GM18858 (cell line): ENCODE measurements at regions not wholly inside any gene's neighbourhood (a gene's known extent, or its start where the extent isn't known, plus 50 kb on each side); places are given as distances from the start of the nearest gene placed in this dataset.
A peak's percentile ranks its signal among the peaks of the same experiment; 100 is the strongest.

Experiments
- ATAC-seq: cut with Tn5 transposase; IDR thresholded peaks from one replicate; pipeline ENCODE4 v1.9.1; 2021; ENCODE audit not compliant: unreplicated experiment

DNA sequence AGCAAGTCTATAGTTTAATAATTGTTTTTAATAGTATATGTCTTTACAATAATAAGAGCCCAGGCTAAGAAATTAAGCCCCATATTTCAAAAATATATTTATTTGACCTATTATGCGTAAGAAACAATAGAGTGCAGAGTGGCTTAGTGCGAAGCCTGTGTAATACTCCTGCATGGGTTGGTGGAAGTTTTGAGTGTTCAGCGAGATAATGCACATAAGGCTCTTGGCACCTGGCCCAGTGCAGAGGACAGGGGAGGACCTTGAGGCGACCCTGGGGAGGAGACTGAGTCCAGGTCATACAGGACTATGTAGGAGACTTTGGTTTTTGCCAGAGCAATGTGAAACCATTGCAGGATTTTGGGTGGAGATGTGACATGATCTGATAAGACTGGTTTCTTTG is 132.4 kb upstream of the ST6GAL2 start:
- no peak for ATAC-seq

DNA sequence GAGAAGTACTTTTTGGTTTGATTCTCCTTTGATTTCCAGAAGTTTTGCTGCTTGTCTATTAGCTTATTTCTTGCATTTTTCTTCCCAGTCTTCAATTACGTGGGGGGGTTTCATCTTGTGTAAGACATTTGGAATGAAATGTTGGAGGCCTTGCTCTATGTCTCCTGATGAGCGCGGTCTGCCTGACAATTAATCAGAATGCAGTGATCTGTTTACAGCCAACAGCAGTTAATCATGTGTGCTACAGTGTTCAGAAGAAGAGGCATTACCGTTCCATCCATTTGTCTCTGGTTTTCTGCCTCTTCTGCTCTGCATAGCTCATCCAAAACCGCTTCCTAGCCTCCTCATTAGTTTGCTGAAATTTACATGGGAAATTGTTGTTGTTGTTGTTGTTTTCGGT is 134.4 kb upstream of the ST6GAL2 start:
- no peak for ATAC-seq

DNA sequence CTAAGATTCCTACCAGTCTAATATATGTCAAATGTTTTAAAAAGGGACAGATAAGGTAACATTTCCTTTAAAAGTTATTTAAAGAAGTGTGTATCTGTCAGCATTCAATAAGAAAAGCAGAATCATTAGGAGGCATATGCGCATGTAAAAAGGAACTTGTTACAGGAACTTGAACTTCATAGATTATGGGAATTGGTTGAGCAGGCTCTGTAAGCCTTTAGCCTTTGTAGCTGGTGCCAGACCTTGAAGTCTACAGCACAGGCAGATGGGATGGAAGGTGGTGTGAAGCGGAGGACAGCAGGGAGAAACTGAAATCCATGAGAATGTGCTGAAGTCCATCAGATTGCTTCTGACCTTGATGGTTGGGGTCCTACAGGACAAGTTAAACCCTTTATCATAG is 138.3 kb upstream of the ST6GAL2 start:
- no peak for ATAC-seq

DNA sequence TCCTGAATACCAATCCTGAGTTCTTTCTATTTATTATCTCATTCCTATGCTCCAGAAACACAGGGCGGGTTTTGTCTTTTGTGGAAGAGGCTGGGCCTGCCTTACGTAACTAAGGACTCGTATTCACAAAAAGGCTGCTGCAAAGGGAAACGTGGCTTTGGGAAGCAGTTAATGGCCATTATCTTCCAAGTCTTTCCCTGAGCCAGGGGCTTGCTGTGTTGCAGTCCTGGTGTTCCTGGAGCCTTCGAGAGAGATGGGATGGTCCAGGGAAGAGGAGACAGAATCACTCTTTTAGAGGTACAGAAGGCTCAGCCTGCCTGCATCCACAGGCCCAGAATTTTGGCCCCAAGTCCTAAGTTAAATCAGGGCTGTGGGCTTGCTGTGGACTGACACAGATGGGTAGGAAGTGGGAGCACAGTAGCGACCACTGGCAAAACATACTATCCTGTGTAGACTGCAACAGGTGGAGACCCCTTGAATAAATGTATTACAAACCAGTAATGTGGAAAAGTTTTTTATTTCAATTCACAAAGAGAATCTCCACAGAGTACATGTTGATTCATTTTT is 139.4 kb upstream of the ST6GAL2 start:
- no peak for ATAC-seq

DNA sequence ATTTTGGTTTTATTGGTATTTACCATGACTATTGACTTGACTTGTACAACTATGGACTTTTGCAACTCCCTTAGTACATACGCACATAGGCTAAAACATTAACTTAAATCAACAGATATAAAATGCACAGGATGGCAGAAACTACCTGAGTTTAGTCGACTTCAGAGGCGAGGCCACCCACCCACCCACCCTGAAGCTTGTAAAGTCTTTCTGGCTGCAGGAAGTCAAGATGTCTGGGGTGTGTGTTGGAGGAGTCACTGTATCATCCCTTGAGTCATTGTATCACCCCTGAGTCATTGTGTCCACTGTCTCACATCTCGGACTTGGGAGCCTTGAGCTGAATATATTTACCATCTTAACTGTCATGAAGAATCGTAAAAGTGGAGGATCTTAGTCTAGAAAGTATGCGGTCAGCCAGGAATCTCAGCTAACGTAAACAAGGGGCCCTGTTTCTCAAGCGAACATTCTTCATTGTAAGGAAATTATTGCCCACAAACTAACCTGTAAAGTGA is 140.0 kb upstream of the ST6GAL2 start:
- no peak for ATAC-seq

DNA sequence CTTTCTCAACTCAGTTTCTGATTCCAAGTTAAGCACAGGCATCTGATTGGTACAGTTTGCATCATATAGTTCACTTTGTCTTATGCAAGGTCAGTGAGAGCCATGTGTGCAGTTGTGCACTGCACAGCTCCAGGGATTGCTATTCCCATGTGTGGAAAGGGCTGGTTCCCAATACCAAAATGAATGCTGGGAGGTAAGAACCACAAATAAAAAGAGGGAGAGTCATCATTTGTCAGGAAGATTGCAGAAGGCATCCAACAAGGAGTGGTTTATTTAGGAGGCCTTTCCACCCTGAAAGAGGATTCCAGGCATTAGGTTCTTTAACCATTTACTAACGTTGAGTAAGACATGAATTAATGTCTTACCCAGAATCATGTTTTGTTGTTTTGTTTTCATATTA is 141.2 kb upstream of the ST6GAL2 start:
- no peak for ATAC-seq

DNA sequence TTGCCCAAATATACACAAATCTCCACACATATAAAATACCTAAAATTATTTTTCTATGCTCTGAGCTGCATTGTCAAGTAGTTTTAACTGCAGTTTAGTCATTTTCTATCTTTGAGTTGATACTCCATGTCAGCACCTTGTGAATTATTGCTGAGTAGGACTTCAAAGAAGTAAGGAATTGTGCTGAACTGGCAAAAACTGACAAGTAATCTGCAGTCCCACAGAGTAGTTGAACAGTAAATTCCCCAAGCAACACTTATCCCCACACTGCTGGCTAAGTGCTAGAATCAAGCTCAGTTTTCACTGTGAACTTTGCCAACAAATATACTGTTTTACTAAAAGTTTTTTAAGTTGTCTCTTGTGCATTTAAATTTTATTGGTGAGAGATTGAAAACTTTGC is 141.8 kb upstream of the ST6GAL2 start:
- no peak for ATAC-seq

DNA sequence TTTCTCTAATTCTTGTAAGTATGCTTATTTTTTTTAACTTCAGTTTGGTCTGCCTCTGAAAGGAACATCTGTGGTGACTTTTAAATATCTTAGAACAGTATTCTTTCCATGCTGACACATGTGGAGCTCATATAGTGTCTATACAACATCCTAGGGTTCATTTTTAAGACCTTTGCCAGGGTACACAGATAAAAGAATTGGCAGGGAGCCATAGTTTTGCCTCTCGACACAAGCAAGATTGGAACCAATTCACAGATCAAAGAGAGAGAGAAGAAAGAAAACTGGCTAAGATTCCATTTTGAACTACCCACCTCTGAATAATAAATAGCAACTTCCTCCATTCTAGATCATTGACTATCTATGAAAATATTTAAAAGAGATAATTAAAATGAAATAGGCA is 142.7 kb upstream of the ST6GAL2 start:
- no peak for ATAC-seq

DNA sequence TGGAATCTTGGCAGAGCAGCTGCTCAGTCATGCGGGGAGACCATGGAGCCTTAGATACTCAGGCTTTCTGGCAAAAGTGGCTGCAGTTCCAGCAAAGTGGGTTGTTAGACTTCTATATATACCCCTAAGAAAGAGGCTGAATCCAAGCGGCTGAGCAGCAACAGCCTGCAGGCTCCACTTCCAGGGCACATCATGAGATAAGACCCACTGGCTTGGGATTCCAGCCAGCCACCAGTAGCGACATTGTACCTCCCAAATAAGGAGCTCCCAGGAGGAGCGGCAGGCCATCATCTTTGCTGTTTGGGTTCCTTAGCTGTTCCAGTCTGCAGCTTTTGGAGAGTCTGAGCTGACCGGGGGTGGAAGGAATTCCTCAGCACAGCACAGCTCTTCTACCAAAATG is 150.3 kb upstream of the ST6GAL2 start:
- no peak for ATAC-seq

DNA sequence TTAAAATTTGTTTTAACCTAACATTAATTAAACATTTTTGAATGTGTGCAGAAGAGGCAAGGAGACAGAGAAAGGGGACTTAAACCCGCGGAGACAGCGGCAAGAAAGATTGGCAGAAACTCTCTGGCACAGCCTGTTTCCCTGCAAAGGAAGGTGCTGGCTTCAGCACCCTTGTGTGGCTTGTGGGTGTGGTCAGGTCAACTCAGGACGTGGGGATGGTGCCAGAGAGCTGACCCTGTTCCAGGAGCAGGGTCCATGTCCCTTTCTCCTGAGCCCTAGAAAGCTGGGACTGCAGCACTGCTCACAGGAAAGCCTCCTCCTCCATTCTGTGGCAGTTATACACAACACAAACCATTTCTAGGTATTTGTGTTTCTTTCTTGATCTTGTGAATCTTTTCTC is 176.2 kb upstream of the ST6GAL2 start:
- no peak for ATAC-seq

DNA sequence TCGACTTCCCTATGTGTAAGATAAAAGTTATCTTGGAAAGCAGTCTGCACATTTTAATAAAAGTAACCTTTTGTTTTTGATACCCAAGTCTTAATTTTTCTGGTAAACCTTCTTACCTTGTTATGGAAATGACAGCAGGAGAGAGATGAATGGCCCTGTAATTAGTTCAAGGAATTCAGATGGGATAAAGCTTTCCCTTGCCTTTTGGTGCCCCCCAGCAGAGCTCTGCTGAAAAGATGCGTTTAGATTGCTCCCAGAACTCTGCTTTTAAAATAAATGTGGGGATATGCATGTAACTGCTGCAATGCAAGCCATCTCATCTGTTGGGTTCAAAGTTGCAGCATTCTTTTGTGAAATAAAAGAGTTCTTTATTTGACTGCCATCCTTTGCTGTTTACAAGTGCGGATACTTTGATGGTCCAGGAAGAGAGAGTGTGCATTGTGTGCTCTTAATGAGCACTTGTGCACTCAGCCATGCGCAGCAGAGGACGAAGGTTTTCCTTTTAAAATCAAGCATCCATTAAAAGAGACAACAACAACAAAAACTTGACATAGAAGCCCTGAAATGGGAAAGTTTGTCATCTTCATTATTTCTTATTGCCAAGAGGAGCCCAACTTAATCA is 176.7 kb upstream of the ST6GAL2 start:
- no peak for ATAC-seq

DNA sequence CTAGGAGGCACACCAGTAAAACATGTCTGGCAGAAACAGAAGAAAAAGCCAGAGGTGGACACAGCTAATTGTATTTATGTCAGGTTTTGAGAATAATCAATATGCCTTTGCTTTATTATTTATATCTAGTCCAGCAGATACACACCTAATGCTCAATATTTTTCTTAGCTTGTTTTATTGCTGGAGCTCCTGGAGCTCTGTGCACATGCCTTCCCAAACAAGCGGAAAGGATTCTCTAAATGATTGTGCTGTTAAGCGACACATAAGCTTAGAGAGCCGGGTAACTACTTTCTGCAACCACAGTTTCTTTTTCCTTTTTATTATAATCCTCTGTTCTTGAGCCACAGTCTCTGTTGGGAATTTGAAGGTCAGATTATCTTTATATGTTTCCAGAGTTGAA is 177.3 kb upstream of the ST6GAL2 start:
- ATAC-seq, result no peak

DNA sequence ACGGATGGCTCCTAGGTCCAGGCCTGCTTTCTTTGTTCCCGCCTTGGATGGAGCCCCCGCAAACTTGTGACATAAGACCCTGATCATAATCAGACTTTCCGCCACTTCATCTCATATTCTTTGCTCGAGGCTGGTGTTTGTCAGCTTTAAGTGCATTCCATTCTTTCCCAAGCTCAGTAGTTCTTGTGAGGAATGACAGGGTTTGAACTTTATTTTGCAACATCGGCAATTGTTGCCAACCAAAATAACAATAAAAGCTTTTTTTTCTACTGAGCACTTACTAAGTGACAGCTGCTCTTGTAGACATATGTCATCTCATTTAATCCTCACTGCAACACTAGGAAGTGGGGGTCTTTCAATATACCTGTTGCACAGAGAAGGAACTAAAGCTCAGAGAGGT is 178.8 kb upstream of the ST6GAL2 start:
- no peak for ATAC-seq

DNA sequence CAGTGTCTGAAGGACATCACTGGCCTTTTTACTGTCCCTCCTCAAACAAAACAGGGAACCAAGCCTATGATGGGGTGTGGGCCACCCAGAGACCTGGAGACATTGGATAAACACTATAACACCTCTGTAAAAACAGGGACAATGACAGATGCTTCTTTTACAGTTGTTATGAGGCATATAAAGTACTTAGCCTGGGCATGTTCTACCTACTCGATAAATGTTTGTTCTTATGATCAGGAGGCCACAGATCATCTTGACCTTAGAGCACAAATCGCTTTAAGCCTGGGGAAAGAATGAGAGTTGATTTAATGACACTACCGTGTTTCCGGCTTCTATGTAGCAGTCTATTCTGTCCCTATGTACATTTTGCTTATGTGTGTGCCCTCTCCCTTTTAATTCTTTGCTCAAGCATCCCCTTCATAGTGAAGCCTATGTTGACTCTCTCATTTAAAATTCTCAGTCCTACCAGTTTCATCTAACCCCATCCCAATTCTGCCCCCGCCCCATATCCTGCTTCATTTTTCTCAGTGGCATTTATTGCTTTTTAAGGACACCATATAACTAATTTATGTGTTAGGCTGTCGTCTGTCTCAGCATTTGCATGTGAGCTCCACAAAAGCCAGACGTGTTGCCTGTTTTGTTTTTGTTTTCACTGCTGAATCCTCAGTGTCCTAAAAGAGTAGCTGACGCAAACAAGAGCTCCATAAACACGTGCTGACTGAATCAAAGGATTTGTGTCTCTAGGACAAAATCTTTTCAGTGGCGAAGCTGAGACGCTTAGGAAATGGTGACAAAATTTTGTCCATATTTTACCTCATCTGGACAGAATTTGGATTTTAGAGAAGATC is 182.3 kb upstream of the ST6GAL2 start:
- no peak for ATAC-seq

DNA sequence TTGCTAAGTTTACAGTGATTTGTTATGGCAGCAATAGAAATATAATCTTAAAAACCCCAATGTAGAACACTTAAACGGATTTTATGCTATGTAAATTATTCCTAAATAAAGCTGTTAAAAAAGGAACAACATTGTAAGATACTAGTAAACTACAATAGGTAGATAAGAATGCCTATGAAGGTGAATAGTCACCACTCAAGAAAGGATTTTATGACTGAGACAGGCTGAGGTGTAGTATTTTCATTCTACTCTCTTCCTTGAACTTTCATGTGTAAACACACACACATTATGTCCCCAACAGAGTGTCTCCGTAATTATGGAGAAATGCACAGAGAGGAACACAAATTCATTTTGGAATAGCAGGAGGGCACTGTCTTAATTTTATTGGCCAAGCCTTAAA is 183.9 kb upstream of the ST6GAL2 start:
- ATAC-seq, result no peak

DNA sequence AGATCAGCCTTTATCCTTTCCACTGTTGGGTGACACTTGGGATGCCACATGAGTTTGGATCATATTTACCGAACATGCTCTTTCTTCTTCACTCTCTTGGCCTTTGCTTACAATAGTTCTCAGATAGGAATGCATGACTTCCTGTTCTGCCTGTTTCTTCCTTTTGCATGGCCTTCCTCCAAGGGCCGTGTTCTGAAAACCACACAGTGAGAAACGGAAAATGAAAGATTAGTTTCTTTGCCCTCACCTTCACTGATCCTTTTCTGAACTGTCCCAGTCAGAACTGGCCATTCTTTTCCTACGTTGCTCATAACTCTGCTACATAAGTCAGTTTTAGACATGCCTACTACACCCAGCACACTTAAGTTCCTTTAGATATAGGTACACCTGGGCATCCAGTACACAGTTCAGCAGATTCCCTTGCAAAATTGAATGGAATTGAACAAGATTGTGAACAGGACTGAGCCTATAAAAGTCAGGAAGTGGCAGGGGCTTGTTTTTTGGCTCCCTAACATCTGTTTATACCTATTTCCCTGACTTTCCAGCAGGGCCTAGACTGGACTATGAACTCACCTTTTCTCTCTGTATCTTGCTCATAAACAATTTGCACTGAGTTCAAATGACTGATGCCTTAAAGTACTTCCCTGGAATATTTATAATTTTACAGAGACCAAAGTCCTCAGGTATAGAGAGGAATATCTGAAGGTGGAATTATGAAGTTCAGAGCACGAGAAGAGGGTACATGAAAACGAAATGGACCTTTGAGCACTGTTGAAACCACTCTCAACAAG is 186.4 kb upstream of the ST6GAL2 start:
- peak; percentile 63 for ATAC-seq

DNA sequence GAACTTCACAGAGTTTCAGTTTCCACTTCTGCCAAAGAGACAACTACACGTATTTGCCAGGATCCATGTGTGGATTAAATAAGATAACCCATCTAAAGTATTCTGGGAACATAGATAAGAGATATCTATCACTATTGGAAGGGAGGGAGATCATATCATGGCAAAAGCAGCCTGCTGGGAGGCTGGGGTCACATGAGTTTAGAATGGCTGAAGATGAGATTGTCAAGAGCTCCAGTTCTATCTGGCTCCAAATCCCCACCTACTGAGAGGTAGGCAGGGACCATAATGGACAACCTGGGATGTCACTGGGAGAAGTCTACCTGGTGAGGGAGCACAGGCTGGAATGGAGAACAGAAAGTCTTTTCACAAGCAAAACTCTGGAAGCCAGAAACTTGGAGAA is 192.6 kb upstream of the ST6GAL2 start:
- no peak for ATAC-seq

DNA sequence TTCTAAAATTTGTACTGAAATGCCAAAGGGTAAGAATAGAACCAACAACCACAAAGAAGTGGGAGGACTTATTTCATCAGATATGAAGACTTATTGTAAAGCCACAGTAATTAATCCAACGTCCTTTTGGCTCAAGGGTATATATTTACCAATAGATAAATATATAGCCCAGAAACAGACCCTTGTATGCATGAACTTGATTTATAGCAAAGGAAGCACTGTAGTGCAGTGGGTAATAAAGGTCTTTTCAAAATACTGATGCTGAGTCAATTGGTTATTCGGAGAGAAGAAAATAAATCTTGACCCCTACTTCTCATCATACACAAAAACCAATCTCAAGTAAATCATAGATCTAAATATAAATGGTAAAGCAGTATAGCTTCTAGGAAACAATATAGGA is 200.5 kb upstream of the ST6GAL2 start:
- ATAC-seq, result no peak

DNA sequence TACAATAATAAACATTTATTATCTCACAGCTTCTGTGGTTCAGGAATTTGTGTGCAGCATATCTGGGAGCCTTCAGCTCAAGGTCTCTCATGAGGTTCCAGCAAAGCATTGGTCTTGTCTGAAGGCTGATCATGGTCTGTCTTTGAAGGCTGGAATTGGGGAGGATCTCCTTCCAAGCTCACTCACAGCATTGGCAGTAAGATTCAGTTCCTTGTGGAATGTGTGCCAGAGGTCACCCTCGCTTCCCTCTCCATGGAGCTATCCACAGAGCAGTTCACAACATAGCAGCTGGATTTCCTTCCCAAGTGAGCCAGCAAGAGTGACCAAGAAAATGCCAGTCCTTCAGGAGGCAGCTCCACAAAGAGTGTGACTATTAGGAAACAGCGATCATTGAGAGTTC is 202.2 kb upstream of the ST6GAL2 start:
- no peak for ATAC-seq

DNA sequence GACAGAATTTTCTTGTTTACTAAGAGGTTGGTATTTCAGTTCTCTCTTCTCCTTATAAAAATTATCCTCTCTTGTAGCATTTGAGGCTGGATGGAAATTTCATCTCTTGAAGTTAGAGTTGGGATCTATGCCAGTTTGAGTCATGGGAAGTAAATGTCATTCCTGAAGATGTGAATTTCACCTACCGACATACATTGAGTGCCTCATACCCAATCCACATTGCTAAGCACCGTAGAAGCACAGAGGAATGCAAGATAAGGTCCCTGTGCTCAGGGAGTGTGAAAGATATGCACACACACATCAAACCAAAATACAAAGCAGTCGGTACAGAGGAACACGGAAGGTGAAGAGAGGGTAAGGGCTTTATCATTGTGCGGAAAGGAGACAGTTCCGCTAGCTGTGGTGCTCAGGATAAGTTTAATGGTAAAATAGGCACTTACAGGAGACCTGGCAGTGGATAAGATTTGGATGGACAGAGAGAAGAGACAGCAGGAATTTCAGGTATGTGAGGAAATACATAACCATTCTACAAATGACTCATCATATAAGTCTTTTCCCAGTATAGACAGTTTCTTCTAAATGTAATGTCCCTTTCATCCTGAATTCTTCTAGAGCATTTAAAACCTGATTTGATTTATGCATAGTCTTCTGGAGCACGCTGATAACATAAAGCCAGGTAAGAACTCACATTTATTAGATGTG is 205.3 kb upstream of the ST6GAL2 start:
- ATAC-seq, result no peak

DNA sequence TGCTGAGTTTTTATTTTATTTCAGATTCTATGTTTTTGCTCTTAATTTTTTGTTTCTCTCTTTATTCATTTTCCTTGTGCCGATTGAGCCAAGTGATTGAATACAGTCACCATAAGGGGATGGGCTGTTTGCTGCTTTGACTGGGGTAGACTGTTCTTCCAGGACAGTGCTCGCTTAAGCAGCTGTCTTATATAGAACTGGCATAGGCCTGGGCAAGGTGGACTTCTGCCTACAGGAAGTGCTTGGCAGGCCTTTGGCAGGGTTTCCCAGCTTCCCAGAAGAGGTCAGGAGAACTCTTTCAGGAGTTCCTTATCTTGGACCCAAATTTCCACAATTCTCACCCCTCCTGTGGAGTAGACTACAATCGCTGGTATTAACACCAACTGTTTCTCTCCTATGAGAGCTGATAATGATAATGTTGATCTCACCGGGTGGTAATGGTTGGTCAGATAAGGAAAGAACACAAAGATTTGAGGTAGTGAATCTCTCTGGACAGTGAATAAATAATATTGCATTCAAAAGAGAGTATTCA is 207.5 kb upstream of the ST6GAL2 start:
- no peak for ATAC-seq
